Stimulated activated naive CD4-positive, alpha-beta T cell treated with Interleukin-2 at 50 U/mL for 16 hours (primary cell): ENCODE measurements at regions not wholly inside any gene's neighbourhood (a gene's known extent, or its start where the extent isn't known, plus 50 kb on each side); places are given as distances from the start of the nearest gene placed in this dataset.

ENCODE experiments used
- DNase-seq: peaks from one replicate; lab custom pipeline; 2025; lab: John Stamatoyannopoulos, UW

GRCh38 chr12:31867292-31867691, 91.9 kb upstream of the RESF1 start:
- DNase-seq, result no peak

GRCh38 chr12:31866523-31866922, 92.7 kb upstream of the RESF1 start:
- no peak for DNase-seq

DNA sequence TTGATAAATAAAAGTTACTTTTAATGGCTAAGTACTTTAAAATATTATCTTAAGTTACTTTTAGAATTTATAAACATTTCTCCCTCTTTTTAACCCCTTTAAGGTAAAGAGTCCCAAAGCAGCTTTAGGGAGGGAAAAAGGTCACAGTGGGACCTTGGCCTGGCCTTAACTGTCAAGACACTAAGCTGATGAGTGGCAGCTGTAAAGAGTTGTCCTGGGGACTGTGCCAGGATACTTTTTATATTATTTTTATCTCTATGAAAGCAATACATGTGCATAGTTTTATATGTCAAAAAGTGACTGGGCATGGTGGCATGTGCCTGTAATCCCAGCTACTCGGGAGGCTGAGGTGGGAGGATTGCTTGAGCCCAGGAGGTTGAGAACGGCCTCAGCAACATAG, 94.2 kb upstream of the RESF1 start:
- no peak for DNase-seq

GRCh38 chr12:31861360-31861759, 97.9 kb upstream of the RESF1 start:
- no peak for DNase-seq

DNA sequence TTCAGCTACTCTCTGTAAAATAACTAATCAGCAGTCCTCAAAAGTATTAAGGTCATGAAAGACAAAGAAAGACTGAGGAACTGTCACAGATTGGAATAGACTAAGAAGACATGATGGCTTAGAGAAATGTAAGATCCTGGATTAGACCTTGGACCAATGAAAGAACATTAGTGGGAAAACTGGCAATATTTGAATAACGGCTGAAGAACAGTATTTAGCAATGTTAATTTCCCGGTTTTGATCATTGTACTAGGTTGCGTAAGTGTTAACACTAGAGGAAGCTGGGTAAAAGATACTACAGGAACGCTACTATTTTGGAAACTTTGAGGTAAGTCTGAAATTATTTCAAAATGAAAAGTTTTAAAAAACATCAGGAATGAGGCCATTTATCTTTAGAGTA, 98.8 kb upstream of the RESF1 start:
- no peak for DNase-seq

GRCh38 chr12:31859232-31859977, 99.8 kb upstream of the RESF1 start:
- DNase-seq, result peak; percentile 17

GRCh38 chr12:31855427-31855826, 103.8 kb upstream of the RESF1 start:
- no peak for DNase-seq

DNA sequence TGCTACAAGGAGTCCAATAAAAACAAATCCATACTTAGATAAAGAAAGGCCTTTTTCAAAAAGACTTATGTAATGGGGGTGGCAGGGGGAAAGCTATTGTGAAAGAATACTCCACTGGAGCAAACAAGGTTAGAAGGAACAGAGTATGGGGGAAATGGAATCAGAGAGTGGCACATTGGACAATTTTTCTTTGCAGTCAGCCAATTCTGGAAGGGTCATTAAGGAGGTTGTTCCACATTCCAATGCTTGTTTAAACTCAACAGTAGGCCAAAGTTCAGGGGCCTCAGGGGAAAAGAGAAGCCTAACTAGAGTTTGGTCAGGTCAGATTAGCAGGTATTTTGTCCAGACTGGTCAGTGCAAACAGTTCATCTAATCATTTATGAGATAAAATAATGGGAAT, 105.2 kb upstream of the RESF1 start:
- no peak for DNase-seq

- DNase-seq, result no peak
Observed at GRCh38 chr12:31853520-31853919, 105.7 kb upstream of the RESF1 start.

DNA sequence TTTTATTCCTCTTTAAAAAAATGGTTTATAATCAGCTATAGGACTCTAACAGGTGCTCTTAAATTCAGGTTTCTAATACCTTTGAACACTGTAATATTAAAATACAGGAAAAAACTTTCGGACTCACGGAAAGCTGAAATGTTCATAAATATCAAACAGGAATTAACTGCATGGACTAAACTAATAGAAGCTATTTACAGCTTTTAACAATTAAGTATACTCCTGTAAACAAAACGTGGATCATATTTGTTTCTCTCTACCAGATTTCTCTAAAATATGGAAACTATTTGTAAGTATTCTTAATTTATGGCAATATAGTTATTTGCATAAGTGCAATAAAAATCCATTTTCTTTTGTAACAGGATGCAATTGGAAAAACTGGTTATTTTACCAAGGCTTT, 108.9 kb upstream of the RESF1 start:
- no peak for DNase-seq

DNA sequence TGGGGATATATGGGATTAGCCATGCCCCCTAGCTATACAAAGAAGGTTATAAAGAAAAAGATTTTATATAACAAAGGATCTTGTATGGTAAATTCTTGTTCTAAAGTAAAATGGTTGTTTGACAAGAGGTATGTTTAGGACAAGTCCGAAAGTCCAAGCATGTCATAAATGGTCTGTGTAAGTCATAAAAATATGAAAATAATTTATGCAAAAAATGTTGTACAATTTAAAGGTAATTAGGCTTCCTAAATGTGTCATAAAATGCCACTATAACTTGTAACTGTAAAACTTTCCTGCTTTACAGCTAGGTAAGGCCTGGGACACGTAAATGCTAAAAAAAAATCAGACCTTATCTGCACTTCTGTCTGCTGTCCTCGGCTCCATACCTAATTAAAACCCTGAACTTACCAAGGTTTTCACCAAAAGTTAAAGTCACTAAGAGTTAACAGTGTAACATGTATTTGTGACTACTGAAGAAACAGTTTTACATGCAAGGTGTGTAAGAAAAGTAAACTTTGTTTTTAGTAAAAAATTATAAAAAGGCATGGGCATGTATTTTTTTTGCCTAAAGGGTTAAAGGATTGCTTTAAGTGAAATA, 110.0 kb upstream of the RESF1 start:
- DNase-seq, result no peak

DNA sequence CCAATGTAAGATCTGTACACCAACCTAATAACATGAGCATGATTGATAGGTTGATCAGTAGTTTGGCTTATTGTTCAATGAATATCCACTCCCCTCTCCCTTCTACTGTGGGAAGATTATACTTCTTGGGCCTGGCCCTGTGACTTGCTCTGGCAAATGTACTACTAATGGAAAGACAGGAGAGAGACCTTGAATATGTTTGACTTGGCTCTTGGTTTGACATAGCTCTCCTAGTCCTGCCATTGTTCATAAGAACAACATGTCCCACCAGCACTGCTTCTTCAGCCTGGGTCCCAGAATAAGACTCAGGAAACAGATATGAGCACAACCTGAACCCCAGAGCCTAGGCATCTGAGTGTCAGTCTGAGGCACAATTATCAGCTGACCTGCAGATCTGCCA, 112.8 kb upstream of the RESF1 start:
- no peak for DNase-seq

DNA sequence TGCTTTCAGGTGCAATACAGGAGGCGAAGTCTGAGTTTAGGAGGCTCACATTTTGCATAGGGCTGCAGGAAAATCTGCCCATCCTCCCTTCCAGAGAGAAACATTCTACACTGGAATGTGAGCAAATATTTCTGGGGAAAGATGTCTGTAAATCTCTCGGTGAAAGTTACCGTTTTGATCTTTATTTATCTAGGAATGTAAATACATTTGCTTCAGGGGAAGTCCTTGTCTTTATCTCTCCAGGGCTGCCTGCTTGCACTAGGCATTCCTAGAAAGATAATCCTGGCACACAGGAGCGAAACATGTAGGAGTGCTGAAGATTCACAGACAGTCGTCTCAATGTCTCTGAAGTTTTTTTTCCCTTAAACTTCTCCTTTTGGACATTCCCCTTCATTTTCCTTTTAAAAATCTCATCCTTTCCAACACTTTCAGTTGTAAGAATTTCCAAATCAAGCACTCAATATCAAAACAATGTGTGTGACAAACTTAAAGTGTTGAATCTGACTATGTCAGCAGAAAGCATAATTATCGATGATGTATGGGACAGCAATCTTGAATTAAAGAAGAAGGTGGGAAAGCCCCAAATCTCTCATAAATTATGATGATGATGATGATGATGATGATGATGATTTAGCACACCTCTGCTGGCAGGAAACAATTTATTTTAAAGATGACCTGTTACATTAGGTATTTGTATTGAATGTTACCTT, 113.4 kb upstream of the RESF1 start:
- DNase-seq, result no peak

GRCh38 chr12:31843398-31844095, 114.7 kb upstream of the AMN1 start:
- no peak for DNase-seq

DNA sequence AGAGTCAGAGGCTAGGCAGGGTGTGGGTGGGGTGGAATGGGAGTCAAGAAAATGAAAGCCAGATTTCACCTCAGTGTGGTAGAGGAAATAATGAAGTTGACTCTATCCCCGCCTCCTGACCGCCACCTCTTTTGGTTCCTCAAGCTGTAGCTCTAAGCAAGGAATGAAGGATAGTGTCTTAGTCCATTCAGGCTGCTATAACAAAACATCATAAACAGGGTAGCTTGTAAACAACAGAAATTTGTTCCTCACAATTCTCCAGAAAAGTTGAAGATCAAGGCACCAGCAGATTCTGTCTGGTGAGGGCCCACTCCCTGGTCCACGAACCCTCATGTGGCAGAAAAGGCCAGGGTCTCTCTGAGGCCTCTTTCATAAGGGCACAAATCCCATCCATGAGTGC, 109.1 kb upstream of the AMN1 start:
- DNase-seq, result no peak

- DNase-seq, result no peak
Observed at GRCh38 chr12:31835276-31835882, 106.6 kb upstream of the AMN1 start.

DNA sequence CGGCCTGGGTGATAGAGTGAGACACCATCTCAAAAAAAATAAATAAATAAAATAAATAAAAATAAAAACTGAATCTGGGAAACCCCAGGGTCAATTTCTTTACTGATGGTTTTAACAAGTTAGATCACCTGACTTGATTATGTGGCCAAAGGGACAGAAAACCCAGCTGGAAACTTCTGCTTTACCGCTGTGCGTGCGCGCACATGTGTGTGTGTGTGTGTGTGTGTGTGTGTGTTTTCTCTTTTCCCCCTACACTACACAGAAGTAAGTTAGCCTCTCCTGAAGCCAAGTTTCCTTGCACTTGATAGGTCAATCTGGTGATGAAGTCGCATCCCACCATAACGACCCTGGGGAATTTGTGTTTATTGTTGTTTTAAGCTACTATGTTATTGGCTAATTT, 105.3 kb upstream of the AMN1 start:
- no peak for DNase-seq

DNA sequence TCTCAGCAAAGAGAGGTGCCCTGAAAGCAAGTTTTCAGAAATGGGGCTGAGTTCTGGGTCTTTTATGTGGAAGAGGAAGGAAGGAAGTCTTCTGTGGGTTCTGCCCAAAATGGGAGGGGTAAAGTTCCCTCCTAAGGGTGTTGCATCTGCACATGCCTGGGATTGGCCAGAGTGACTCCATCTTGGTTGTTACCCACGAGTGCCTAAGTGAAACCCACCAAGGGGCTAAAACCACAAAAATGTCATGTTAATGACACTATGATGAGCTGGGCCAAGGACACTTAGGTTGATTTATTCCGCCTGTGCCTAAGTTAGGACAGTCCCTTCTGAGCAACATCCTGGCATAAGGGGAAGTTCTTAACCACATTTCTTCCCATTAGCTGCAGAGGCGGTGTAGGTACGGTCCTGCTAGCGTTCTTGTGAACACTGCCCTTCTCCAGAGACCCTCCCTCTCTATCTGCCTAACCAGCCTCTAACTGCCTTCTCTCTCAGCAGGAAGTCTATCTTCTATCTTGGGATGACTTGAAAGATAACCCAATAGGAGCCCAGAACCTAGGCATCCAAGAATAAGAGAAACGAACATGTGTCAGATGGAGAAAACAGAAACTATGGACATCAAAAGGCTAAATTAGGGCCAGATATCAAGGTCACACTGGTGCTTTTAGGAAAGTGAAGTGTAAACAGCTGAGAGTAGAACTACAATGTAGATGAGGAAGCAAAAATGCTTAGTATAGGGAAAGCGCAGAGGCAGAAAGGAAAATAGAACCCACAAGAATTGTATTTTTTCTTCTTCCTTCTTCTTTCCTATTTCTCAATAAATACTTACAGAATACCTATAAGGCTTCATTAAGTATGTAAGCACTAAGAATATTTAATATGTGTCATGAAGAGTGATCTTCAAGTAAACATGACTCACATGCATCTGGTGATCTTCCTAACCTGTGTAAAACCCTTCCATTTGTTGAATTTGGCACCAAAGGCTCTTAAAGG, 104.2 kb upstream of the AMN1 start:
- no peak for DNase-seq

DNA sequence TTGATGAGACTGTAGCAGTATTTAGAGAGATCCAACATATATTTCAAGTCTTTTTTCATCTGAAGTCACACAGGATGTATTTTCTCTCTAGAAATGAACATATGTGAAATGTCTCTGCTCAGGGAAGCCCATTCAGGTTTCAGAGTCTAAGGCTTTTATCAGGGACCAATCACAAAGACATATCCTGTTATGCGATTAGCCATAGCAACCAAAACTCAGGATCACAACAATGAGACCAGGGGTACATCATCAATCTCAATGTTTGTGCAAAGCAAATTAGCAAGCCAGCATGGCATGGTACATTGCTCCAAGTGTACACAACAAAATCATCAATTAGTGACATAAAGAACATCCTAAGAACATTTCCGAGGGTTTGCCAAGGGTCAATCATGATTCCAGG, 99.2 kb upstream of the AMN1 start:
- no peak for DNase-seq

DNA sequence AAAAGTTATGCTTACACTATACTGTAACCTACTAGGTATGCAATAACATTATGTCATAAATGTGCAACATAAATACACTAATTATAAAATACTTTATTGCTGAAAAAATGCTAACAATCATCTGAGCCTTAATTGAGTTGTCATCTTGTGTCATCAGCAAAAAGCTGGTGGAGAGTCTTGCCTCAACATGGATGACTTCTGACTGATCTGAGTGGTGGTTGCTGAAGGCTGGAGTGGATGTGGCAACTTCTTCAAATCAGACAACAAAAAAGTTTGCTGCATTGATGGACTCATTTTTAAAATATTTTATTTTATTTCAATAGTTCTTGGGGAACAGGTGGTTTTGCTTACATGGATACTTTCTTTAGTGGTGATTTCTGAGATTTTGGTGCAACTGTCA, 93.9 kb upstream of the AMN1 start:
- DNase-seq, result no peak

DNA sequence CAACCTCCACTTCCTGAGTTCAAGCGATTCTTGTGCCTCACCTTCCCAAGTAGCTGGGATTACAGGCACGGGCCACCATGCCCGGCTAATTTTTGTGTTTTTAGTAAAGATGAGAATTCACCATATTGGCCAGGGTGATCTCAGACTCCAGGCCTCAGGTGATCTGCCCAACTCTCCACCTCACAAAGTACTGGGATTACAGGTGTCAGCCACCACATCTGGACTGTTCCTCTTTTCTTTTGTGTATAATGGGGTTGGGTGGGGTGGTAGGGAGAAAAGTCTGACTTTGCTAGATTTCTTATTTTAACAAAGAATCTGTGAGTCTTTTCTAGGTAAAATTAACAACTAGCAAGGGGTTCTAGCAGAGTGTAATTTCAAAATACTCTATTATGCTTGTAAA, 92.7 kb upstream of the AMN1 start:
- no peak for DNase-seq
